ENCODE measurements at regions not wholly inside any gene's neighbourhood (a gene's known extent, or its start where the extent isn't known, plus 50 kb on each side); places are given as distances from the start of the nearest gene placed in this dataset.
A peak's percentile ranks its signal among the peaks of the same experiment; 100 is the strongest.

- no peak for DNase-seq
Measured at GRCh38 chr13:80599765-80600164, 258.8 kb upstream of the SPRY2 start.

GRCh38 chr13:80598189-80598588, 257.3 kb upstream of the SPRY2 start:
- DNase-seq: no peak

- DNase-seq: no peak
Measured at GRCh38 chr13:80591976-80592740, 251.2 kb upstream of the SPRY2 start.

- DNase-seq: no peak
Measured at GRCh38 chr13:80590551-80590950, 249.6 kb upstream of the SPRY2 start.

- DNase-seq: no peak
Measured at GRCh38 chr13:80586356-80586755, 245.4 kb upstream of the SPRY2 start.

- DNase-seq: no peak
Measured at GRCh38 chr13:80585531-80585930, 244.6 kb upstream of the SPRY2 start.

GRCh38 chr13:80584785-80585184, 243.9 kb upstream of the SPRY2 start:
- DNase-seq: no peak

GRCh38 chr13:80584306-80584705, 243.4 kb upstream of the SPRY2 start:
- DNase-seq: no peak

- peak; percentile 81 for DNase-seq
Measured at GRCh38 chr13:80577926-80578670, 237.2 kb upstream of the SPRY2 start.

GRCh38 chr13:80577285-80577684, 236.4 kb upstream of the SPRY2 start:
- no peak for DNase-seq

GRCh38 chr13:80574113-80574850, 233.4 kb upstream of the SPRY2 start:
- no peak for DNase-seq

GRCh38 chr13:80572923-80573316, 232.0 kb upstream of the SPRY2 start:
- DNase-seq: no peak

- no peak for DNase-seq
Measured at GRCh38 chr13:80572308-80572922, 231.5 kb upstream of the SPRY2 start.

- DNase-seq: no peak
Measured at GRCh38 chr13:80571346-80572307, 230.7 kb upstream of the SPRY2 start.

GRCh38 chr13:80563439-80563838, 222.5 kb upstream of the SPRY2 start:
- no peak for DNase-seq

- no peak for DNase-seq
Measured at GRCh38 chr13:80562433-80563156, 221.7 kb upstream of the SPRY2 start.

GRCh38 chr13:80560609-80561008, 219.7 kb upstream of the SPRY2 start:
- no peak for DNase-seq

- DNase-seq: no peak
Measured at GRCh38 chr13:80559944-80560343, 219.0 kb upstream of the SPRY2 start.

- DNase-seq: no peak
Measured at GRCh38 chr13:80558074-80558473, 217.1 kb upstream of the SPRY2 start.

GRCh38 chr13:80555796-80556678, 215.1 kb upstream of the SPRY2 start:
- DNase-seq: no peak
